HL-60 (cell line): ENCODE measurements at regions not wholly inside any gene's neighbourhood (a gene's known extent, or its start where the extent isn't known, plus 50 kb on each side); places are given as distances from the start of the nearest gene placed in this dataset.

Experiments
- DNase-seq, 2 experiments: peaks; one replicate each; pipeline ENCODE4 v3.0.0-alpha.2; 2010 to 2020; ENCODE audit warnings: low read depth in 1 of 2, low spot score in 1 of 2
- H3K27ac ChIP-seq: fragments of 250-450 bp; sonication (Bioruptor Pico); replicated peaks from 2 replicates; pipeline ENCODE4 v1.5.1; 2020; ENCODE audit warnings: mild to moderate bottlenecking, moderate library complexity
- H3K27me3 ChIP-seq: fragments of 250-450 bp; sonication (Bioruptor Pico); 2 replicates; pipeline ENCODE4 v1.5.1; 2021; ENCODE audit warnings: mild to moderate bottlenecking, moderate library complexity; ENCODE audit not compliant: insufficient read depth, poor library complexity, severe bottlenecking
- H3K4me3 ChIP-seq: replicated peaks from 2 replicates; pipeline ENCODE4 v1.5.1; 2011; ENCODE audit warnings: mild to moderate bottlenecking, control low read depth, low read length; ENCODE audit not compliant: insufficient read depth
- GABPA ChIP-seq: IDR thresholded peaks from 2 replicates; pipeline ENCODE4 v1.6.1; 2012; ENCODE audit warnings: low read depth
- POLR2AphosphoS5 ChIP-seq: IDR thresholded peaks from 2 replicates; pipeline ENCODE4 v1.6.1; 2012; ENCODE audit warnings: low read depth
- SPI1 ChIP-seq: IDR thresholded peaks from 2 replicates; pipeline ENCODE4 v1.6.1; 2012; ENCODE audit warnings: low read depth, mild to moderate bottlenecking, borderline replicate concordance
- TF ChIP-seq, protein P1 (sequence below): IDR thresholded peaks from 2 replicates; pipeline ENCODE4 v1.6.1; 2012; ENCODE audit warnings: low read depth; ENCODE audit not compliant: insufficient replicate concordance
- TF ChIP-seq, protein P2 (sequence below): IDR thresholded peaks from one replicate; pipeline ENCODE4 v1.5.1; 2011; ENCODE audit warnings: low read length, control low read depth, inconsistent platforms; ENCODE audit not compliant: insufficient read depth

DNA sequence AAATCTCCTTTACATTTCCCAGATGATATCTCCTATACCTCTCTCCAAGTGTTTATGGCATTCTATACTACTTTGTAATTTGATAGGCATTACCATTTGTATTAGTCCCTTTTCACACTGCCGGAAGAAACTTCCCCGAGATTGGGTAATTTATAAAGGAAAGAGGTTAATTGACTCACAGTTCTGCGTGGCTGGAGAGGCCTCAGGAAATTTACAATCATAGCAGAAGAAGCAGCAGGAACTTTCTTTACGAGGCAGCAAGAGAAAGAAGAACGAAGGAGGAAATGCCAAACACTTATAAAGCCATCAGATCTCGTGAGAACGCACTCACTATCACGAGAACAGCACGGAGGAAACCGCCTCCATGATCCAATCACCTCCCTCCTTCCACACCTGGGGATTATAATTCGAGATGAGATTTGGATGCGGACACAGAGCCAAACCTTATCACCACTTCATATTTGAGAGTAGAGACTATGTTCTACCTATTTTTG lies 1194.6 kb downstream of the SORCS1 start:
- DNase-seq, result no peak
- Histone ChIP-seq H3K27ac (no peak overlapping the region), H3K27me3 (no peaks in the 10 kb centered on the region), H3K4me3 (no peak overlapping the region)
- TF ChIP-seq, protein P1, sequence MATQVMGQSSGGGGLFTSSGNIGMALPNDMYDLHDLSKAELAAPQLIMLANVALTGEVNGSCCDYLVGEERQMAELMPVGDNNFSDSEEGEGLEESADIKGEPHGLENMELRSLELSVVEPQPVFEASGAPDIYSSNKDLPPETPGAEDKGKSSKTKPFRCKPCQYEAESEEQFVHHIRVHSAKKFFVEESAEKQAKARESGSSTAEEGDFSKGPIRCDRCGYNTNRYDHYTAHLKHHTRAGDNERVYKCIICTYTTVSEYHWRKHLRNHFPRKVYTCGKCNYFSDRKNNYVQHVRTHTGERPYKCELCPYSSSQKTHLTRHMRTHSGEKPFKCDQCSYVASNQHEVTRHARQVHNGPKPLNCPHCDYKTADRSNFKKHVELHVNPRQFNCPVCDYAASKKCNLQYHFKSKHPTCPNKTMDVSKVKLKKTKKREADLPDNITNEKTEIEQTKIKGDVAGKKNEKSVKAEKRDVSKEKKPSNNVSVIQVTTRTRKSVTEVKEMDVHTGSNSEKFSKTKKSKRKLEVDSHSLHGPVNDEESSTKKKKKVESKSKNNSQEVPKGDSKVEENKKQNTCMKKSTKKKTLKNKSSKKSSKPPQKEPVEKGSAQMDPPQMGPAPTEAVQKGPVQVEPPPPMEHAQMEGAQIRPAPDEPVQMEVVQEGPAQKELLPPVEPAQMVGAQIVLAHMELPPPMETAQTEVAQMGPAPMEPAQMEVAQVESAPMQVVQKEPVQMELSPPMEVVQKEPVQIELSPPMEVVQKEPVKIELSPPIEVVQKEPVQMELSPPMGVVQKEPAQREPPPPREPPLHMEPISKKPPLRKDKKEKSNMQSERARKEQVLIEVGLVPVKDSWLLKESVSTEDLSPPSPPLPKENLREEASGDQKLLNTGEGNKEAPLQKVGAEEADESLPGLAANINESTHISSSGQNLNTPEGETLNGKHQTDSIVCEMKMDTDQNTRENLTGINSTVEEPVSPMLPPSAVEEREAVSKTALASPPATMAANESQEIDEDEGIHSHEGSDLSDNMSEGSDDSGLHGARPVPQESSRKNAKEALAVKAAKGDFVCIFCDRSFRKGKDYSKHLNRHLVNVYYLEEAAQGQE, result no peak
- TF ChIP-seq SPI1 (no peak), POLR2AphosphoS5 (no peak), GABPA (no peak)
- TF ChIP-seq, protein P2, sequence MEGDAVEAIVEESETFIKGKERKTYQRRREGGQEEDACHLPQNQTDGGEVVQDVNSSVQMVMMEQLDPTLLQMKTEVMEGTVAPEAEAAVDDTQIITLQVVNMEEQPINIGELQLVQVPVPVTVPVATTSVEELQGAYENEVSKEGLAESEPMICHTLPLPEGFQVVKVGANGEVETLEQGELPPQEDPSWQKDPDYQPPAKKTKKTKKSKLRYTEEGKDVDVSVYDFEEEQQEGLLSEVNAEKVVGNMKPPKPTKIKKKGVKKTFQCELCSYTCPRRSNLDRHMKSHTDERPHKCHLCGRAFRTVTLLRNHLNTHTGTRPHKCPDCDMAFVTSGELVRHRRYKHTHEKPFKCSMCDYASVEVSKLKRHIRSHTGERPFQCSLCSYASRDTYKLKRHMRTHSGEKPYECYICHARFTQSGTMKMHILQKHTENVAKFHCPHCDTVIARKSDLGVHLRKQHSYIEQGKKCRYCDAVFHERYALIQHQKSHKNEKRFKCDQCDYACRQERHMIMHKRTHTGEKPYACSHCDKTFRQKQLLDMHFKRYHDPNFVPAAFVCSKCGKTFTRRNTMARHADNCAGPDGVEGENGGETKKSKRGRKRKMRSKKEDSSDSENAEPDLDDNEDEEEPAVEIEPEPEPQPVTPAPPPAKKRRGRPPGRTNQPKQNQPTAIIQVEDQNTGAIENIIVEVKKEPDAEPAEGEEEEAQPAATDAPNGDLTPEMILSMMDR, result no peak

DNA sequence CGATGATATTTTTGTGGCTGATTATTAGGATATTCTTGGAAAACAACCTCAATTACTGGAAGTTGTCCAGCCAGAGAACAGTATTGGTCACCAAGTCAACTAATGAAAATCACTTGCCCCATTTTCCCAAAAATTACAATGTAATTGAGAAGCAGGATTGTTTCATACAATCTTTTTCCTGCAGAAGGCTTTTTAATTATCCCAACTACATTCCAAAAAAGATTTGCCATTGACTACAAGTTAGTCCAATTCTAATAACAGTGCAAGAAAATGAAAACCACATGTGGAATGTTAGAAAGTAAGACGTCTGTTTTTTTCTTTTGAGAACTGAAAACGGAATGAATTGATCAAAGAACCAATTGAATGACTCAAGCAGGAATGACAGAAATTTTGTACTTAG lies 1195.8 kb downstream of the SORCS1 start:
- DNase-seq, result no peak
- Histone ChIP-seq H3K27me3 (no peaks in the 10 kb centered on the region), H3K27ac (no peak overlapping the region), H3K4me3 (no peak overlapping the region)
- TF ChIP-seq POLR2AphosphoS5, result no peak
- TF ChIP-seq, protein P2, result no peak
- TF ChIP-seq, protein P1, result no peak
- TF ChIP-seq GABPA, result no peak
- TF ChIP-seq SPI1, result no peak

DNA sequence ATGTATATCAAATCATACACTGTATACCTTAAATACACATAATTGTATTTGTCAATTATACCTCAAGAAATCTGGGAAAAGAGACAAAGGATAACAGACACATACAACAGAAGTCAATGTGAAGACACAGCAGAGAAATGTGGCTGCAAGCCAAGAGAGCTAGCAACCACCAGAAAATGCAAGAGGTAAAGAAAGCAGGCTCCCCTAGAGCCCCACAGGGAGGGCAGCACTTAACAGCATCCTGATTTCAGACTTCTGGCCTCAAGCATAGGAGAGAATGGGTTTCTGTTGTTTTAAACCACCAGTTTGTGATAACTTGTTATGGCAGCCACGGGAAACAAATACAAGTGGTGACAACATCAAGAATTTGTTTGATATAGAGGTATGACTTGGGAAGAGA lies 1197.2 kb downstream of the SORCS1 start:
- DNase-seq, result no peak
- no peak for TF ChIP-seq POLR2AphosphoS5
- no peak for TF ChIP-seq GABPA
- no peak overlapping the region for H3K27ac ChIP-seq
- no peaks in the 10 kb centered on the region for H3K27me3 ChIP-seq
- no peak overlapping the region for H3K4me3 ChIP-seq

DNA sequence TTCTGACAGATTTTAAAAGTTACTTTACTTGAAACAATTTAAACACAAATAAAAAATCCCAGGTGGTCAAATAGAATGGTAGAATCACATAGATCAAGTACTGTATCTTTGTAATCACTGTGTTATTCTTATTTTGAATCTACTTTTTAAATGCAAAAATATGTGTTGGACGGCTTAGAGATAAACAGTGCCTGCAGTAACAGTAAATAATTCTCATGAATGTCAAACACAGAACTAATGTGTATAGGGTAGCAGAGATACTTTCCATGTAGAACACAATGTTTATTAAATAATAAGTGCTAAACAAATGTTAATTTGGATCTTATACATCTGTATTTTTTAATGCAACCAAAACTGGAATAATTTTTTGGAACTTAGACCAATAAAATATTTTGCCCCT lies 1199.4 kb downstream of the SORCS1 start:
- TF ChIP-seq, protein P2, result no peak
- TF ChIP-seq GABPA, result no peak
- TF ChIP-seq, protein P1, result no peak
- TF ChIP-seq SPI1, result no peak
- TF ChIP-seq POLR2AphosphoS5, result no peak
- H3K4me3 ChIP-seq, result no peak overlapping the region
- H3K27ac ChIP-seq, result no peak overlapping the region
- no peaks in the 10 kb centered on the region for H3K27me3 ChIP-seq
- DNase-seq, result no peak
